Caki2 (cell line): ENCODE measurements at regions not wholly inside any gene's neighbourhood (a gene's known extent, or its start where the extent isn't known, plus 50 kb on each side); places are given as distances from the start of the nearest gene placed in this dataset.
"Not testable (repeated sequence)": the region's sequence is repeated elsewhere in the genome, so short reads cannot be mapped to it uniquely, and the experiment has no call there.

Source experiments
- DNase-seq: peaks from one replicate; pipeline ENCODE4 v3.0.0-alpha.2; 2015; ENCODE audit warnings: low read depth
- in situ Hi-C: cut with HindIII; loops from 2 replicates; pipeline ENCODE4 v1.10.0; 2016; ENCODE audit warnings: low sequenced_read_pairs, low pct_unique_long_range_greater_than_20kb, mixed read lengths

DNA sequence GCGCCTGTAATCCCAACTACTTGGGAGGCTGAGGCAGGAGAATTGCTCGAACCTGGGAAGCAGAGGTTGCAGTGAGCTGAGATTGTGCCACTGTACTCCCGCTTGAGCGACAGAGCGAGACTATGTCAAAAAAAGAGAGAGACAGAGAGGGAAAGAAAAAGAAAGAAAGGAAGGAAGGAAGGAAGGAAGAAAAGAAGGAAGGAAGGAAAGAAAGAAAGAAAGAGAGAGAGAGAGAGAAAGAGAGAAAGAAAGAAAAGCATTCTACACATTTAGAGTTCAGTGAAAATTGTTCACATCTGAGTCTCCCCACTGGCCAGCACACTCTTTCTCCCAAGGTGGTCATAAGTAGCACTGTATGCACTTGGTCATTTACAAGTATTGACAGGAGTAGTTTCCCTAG, 69.2 kb upstream of the TAB2 start:
- DNase-seq, in situ Hi-C loops: not testable (repeated sequence)

DNA sequence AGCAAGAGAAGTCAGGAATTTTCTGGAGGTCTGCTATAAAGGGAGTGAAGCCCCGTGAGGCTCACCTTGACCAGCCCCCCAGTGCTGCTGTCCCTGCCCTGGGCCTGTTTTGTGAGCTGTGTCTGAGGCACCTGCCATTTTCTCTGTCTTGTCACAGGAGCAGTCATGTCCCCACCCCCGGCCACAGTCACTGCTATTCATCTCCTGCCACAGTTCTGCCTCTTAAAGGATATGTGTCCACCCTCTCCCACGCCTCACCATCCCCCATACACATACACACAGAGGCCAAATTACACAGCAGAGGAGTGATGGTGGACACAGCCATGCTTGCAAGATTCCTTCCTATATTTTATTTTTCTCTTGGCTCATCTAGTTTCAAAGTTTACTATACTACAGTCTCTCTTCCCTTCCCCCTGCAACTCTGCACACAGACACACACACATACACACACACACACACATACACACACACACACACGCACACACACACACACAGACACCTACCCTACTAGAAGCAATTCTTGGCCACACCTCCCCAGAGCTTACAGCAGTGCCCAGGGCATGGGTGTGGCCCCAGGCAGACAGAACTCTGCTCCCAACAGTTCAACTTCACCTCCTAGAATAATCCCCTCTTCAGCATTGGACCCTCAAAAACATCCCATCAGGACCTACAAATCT, 68.7 kb upstream of the TAB2 start:
- in situ Hi-C loops = no loop called here
- no peak for DNase-seq

DNA sequence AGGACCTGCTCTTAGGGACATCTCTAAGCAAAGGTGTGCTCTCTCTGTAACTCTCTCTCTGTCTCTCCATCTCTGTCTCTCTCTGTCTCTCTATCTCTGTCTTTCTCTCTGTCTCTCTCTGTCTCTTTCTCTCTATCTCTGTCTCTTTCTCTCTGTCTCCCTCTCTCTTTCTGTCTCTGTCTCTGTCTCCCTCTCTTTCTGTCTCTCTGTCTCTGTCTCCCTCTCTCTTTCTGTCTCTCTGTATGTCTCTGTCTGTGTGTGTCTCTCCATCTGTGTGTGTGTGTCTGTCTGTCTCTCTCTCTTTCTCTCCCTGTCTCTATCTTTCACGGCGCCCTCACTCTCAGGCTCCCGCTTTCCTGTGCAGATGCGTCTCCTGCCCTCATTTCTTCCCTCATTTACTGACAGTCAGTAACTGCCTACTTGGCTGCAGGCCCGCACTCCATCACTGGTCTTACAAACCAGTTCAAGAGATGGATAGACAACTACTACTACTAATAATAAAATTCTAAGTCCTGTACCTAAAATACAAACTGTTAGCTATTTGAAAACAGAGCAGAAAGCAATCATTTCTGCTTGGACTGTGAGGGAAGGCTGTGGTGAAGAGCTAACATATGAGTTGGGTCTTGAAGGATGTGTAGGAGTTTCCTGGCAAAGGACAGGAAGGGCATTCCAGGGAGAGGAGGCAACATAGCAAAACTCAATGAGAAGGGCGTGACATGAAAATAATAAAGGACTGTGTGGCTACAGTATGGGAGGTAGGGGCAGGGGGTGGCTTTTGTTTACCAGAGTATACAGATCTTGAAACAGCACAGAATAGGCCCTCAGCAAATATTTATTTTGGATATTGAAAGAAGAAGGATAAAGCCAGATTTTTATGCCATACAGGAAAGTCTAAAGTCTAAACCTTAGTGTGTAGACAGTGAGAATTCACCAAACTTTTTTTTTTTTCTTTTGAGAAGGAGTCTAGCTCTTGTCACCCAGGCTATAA, 67.8 kb upstream of the TAB2 start:
- in situ Hi-C loops = no loop called here

DNA sequence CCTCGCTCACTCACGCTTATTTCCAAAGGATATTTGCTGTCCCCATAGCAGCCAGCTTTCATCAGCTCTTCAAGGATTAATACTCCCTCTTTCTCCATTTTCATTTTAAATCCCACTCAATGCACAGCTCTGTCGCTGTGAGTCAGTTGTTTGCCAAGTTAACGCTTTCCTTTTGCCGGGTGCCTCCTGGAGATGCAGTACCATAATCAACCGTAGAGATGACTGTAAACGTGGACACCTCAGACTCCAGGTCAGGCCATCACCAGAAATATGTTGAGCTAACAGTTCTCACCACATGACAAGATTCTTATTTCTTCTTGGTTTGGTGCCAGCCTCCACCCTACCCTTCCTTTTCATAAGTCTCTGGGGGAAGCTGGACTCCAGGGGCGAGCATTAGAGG, 66.6 kb upstream of the TAB2 start:
- in situ Hi-C loops = no loop called here
- DNase-seq = no peak

More for the DNA sequence above, 67.8 kb upstream of the TAB2 start:
- DNase-seq = no peak

DNA sequence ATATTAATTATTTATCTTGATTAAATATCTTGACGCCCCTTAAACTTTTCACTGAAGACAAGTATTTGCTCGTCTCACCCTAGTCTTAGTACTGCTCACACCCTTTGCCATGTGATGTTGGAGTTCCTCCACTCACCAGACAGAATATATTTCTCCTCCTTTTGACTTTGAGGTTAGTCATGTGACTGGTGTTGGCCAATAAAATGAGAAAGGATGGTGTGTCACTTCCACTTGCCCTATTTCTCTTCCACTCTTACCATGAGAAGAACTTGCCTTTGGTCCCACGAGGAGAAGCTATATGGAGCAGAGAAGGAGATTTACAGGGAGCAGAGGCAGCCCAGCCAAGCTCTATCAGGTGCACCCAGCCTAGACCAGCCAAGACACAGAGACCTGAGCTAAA, 64.9 kb upstream of the TAB2 start:
- in situ Hi-C loops = no loop called here
- no peak for DNase-seq

DNA sequence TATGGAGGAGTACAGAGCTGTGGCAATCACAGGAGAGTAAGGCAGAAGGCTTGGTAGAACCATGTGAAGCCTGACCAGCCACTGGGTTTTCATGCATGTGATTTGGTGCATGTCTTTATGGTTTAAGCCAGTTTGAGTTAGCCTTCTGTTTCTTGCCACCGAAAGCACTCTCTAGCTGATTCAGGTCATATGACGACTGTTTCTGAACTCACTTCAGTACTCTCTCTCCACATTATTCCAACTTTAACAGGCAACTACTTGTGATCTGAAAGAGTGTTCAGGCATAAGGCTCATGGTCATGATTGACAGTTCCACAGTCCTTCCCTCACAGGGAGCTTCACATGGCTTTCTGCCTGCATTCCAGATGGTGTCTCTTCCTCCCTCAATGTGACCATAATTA, 63.3 kb upstream of the TAB2 start:
- DNase-seq = no peak
- in situ Hi-C loops = no loop called here

DNA sequence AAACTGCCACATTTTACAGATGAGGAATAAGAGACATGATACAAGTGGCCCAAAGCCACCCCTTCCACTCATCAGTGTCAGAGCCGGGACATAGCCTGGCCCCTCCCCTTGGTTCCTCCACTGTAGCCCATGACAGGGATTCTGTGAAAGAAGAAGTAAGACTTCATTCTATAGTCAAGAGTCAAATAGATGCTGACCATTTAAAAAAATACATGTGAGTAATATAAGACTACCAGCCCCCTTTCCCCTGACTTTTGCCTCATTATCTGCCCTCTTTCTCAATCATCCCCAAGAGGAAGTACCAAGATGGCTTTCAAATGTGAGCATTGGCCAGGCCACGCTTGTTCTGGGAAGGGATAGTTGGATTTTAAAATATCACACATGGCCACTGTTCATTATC, 57.8 kb upstream of the TAB2 start:
- in situ Hi-C loops = no loop called here
- no peak for DNase-seq

DNA sequence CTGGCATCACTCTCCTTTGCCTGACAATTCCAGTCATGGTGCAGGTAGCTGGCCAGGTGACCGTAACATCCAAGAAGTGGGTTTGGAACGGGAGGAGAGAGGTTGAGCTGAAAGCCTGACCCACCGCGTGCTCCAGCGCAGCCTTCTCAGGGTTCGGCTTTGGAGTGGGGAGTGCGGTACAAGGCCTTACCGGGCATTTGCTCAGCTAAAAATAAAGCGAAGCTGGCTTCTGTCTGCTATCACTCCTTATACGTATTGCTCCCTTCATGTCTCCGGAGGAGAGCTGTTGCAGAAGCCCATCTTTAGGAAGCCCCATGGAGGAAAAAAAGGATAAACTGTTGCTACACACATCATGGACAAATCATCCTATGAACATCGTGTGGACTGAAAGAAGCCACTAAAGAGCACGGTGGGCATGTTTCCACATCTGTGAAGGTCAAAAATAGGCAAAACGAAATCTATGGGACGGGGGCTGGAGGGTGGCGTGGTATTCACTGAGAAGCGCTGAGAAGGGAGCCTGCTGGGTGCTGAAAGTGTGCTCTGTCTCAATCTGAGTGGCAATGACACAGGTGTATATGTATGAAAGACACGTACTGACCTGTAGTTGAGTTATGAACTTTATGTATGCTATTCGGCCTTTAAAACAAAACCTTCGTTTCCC, 57.2 kb upstream of the TAB2 start:
- in situ Hi-C loops = no loop called here
- DNase-seq = no peak

DNA sequence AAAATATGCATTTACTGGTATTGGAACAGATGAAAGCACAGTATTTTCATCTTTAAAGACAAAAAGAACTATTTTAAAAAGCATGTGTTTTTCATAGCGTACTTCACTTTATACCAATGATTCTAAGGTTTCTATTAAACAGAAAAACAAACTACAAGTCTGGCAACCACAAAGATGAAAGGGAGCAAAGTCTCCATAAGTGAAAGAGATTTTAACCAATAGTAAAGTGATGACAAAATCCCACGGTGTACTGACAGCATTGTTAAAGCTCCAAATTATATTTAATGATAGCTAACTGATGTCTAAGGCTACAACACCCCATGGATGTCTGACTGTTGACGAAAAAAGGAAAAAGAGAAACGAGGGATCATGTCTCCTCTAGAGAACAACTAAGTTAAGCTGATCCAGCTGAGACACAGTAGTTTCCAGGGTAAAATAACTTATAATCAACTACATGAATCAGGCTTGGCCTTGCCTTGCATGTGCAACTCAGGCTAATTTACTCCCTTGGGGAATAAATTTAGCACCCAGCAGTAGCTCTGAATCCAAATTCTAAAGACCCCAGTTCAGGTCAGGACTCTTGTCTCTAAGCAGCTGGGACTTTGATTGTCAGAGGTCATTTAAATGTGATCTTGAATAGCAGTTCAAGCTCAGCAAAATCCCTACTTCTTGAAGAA, 56.0 kb upstream of the TAB2 start:
- in situ Hi-C loops = no loop called here
- no peak for DNase-seq

DNA sequence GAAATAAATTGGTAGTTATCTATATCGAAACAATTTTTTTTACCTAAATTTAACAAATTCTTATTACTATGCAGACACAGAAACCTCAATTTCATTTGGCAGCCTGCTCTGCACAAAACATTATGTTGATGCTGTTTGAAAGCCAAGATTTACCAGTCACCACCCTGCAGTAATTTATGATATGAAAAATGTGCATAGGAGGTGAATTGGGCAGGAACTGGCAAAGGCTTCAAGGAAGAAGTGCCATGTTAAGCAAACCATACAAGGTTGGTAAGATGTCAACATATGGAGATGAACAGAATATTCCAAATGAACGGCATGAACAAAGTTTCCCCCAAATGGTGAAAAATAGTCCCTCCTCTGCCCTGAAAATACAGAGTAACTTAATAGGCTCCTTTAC, 54.2 kb upstream of the TAB2 start:
- in situ Hi-C loops = no loop called here
- no peak for DNase-seq

DNA sequence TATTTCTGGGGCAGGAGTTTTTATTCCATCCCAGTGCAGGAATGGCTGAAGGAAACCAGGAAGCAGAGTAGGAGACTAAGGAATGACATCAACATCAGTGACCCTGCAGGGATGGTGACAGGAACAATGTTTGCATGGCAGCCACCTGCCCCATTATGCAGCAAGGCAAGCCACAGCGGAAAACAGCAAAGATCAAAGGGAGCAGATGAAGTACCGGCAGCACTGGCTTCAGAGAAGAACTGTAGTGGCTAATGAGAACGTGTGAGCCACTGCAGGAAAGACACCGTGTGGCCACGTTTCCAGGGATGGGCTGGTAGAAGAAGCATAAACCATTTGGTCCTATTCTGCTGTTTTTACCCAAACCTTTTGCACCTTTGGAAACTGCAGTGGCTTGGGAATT, 52.9 kb upstream of the TAB2 start:
- in situ Hi-C loops = no loop called here
- no peak for DNase-seq

DNA sequence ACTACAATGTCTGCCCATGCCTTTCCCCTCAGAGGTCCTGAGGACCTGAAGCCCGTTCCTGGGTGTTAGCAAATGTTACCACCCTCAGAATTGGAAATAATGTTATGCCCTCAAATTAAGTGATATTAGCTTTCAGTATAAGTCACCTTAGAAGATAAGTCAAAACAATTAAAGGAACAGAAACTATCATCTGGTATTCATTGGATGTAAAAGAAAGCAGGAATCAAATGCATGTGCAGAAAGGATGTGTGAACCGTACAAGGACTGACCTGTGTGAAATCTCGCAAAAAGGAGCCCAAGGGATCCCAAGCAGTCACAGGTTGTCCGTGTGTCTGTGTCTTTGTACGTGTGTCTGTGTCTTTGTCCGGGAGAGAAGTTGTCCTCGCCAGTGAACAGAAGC, 51.6 kb upstream of the TAB2 start:
- DNase-seq = no peak
- in situ Hi-C loops = no loop called here

DNA sequence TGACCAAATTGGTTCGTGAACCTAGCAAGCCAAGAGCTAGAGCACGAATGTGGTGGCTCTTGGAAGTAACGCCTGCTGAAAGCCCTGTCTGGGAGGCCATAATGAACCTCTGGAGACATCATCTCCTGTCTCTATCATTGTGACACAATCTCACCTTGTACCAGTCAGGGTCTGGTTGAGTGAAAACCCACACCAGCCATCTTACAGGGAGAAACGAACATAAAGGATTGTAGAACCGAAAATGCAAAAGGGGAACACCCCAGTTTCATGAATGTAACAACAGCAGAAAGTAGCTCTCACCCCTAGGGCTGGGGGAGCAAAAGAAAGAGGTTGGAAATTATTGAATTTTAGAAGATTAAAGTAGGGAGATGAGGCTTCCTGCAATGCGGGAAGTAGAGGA, 50.9 kb upstream of the TAB2 start:
- DNase-seq = no peak
- in situ Hi-C loops = no loop called here

DNA sequence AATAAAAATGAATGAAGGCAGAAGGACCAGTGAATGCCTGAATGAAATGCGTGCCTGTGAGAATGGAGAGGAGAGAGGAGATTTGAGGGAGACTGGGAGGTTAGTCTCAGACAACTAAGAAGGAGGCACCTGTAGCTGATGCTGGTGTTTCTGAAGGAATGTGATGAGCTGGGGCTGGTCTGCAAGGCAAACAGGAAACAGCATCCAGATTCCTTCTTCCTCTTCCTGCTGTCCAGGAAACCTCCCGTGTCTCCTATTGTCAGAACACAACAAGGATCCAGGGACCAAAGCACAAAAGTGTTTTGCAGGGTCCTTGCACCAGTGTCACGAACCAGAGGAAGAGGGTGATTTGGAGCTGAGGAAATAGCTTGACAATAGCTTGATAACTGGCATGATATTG, 50.4 kb upstream of the TAB2 start:
- in situ Hi-C loops = no loop called here
- DNase-seq = no peak

DNA sequence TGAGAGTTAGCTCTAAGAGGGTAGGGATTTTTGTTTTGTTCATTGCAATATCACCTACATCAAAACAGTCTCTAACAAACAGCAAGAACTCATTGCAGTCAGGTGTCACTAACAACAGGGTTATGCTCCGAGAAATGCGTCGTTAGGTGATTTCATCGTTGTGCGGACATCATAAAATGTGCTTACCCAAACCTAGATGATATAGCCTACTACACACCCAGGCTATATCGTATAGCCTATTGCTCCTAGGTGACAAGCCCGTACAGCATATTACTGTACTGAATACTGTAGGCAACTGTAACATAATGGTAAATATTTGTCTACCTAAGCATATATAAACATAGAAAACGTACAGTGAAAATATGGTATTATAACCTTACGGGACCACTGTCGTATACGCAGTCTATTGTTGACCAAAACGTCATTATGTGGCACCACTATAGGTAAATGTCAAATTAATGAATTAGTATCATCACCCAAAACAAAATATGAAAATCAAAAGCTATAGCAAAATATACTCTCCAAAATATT, 49.9 kb upstream of the TAB2 start:
- in situ Hi-C loops = no loop called here
- no peak for DNase-seq
